Endodermal cell (in vitro differentiated cells): ENCODE measurements at regions not wholly inside any gene's neighbourhood (a gene's known extent, or its start where the extent isn't known, plus 50 kb on each side); places are given as distances from the start of the nearest gene placed in this dataset.

Source experiments
- DNase-seq: peaks from one replicate; pipeline ENCODE4 v3.0.0-alpha.2; 2017
- H3K27ac ChIP-seq: 2 replicates; pipeline ENCODE4 v1.5.1; 2013; ENCODE audit warnings: mild to moderate bottlenecking, low read depth, low read length, moderate library complexity
- H3K27me3 ChIP-seq: 2 replicates; pipeline ENCODE4 v1.6.1; 2013; ENCODE audit warnings: mild to moderate bottlenecking, low read length, moderate library complexity; ENCODE audit not compliant: insufficient read depth, control insufficient read depth, poor library complexity, severe bottlenecking
- H3K36me3 ChIP-seq: 2 replicates; pipeline ENCODE4 v1.7.0; 2013; ENCODE audit warnings: mild to moderate bottlenecking, low read length, moderate library complexity; ENCODE audit not compliant: control insufficient read depth, insufficient read depth
- H3K4me1 ChIP-seq: one replicate; pipeline ENCODE4 v1.7.0; 2013; ENCODE audit warnings: low read length; ENCODE audit not compliant: control insufficient read depth, insufficient read depth
- H3K4me3 ChIP-seq: 2 replicates; pipeline ENCODE4 v1.5.1; 2013; ENCODE audit warnings: mild to moderate bottlenecking, low read length, moderate library complexity
- H3K9ac ChIP-seq: 2 replicates; pipeline ENCODE4 v1.6.1; 2013; ENCODE audit warnings: mild to moderate bottlenecking, low read length, moderate library complexity; ENCODE audit not compliant: poor library complexity, severe bottlenecking; ENCODE audit errors: extremely low read depth
- H3K9me3 ChIP-seq: 2 replicates; pipeline ENCODE4 v1.6.1; 2013; ENCODE audit warnings: mild to moderate bottlenecking, low read length, moderate library complexity; ENCODE audit not compliant: control insufficient read depth
- H3K27ac Mint-ChIP-seq: 2 replicates; pipeline ENCODE4 v1.8.0; 2020; ENCODE audit warnings: mixed read lengths
- H3K27me3 Mint-ChIP-seq: 2 replicates; pipeline ENCODE4 v1.8.0; 2021; ENCODE audit warnings: mild to moderate bottlenecking, mixed read lengths; ENCODE audit not compliant: insufficient read depth
- H3K36me3 Mint-ChIP-seq: 2 replicates; pipeline ENCODE4 v1.8.0; 2020; ENCODE audit warnings: low read depth, mixed read lengths
- H3K4me1 Mint-ChIP-seq: 2 replicates; pipeline ENCODE4 v1.8.0; 2020; ENCODE audit warnings: mixed read lengths
- H3K4me3 Mint-ChIP-seq: 2 replicates; pipeline ENCODE4 v1.8.0; 2020; ENCODE audit warnings: mild to moderate bottlenecking, moderate library complexity, mixed read lengths
- H3K9me3 Mint-ChIP-seq: 2 replicates; pipeline ENCODE4 v1.8.0; 2020; ENCODE audit warnings: mild to moderate bottlenecking, mixed read lengths
- CTCF ChIP-seq: fragments of 200-600 bp; sonication (generic); conservative IDR thresholded peaks from 2 replicates; pipeline ENCODE4 v1.5.0; 2021; ENCODE audit warnings: antibody characterized with exemption, mild to moderate bottlenecking
- WGBS, 2 experiments: methylation state at CpG; one replicate each; pipeline versions ENCODE4 v1.1.5 to v1.1.7; 2013; ENCODE audit warnings: missing lambda C conversion rate in 2 of 2, mixed read lengths in 1 of 2; ENCODE audit not compliant: insufficient coverage in 1 of 2, insufficient read length in 1 of 2; 5-methylcytosine and 5-hydroxymethylcytosine counted together

- no peak overlapping the region for H3K27ac ChIP-seq
- H3K9ac ChIP-seq: no peak overlapping the region
- TF ChIP-seq CTCF: no peak
- no peaks in the 10 kb centered on the region for H3K27me3 ChIP-seq
- H3K9me3 ChIP-seq: no peaks in the 10 kb centered on the region
- 78% methylated on average over 2 of the region's 4 CpGs; no CpG with 5 or more reads in 1 of the 2 experiments for WGBS, 2 experiments
- H3K4me1 ChIP-seq: no peaks in the 10 kb centered on the region
- Mint-ChIP-seq H3K4me3 (no peak overlapping the region), H3K9me3 (no peaks in the 10 kb centered on the region), H3K27me3 (no peaks in the 10 kb centered on the region), H3K4me1 (peaks cover 2% of the 10 kb centered on the region), H3K36me3 (no peaks in the 10 kb centered on the region), H3K27ac (no peak overlapping the region)
- H3K36me3 ChIP-seq: no peaks in the 10 kb centered on the region
- no peak for DNase-seq
- no peak overlapping the region for H3K4me3 ChIP-seq
Measured at GRCh38 chr13:33445476-33445875, 159.9 kb upstream of the STARD13 start.

GRCh38 chr13:33446821-33447725, 161.5 kb upstream of the STARD13 start:
- no peaks in the 10 kb centered on the region for H3K36me3 ChIP-seq
- Mint-ChIP-seq H3K27me3 (no peaks in the 10 kb centered on the region), H3K36me3 (no peaks in the 10 kb centered on the region), H3K9me3 (no peaks in the 10 kb centered on the region), H3K4me1 (no peaks in the 10 kb centered on the region), H3K4me3 (no peak overlapping the region), H3K27ac (no peak overlapping the region)
- no peaks in the 10 kb centered on the region for H3K9me3 ChIP-seq
- TF ChIP-seq CTCF: no peak
- 86 to 90% methylated on average over 4 to 5 of the region's 5 CpGs for WGBS, 2 experiments
- no peaks in the 10 kb centered on the region for H3K4me1 ChIP-seq
- no peak overlapping the region for H3K27ac ChIP-seq
- no peaks in the 10 kb centered on the region for H3K27me3 ChIP-seq
- DNase-seq: no peak
- no peak overlapping the region for H3K4me3 ChIP-seq
- H3K9ac ChIP-seq: no peak overlapping the region

GRCh38 chr13:33448889-33449288, 163.3 kb upstream of the STARD13 start:
- Mint-ChIP-seq H3K9me3 (no peaks in the 10 kb centered on the region), H3K4me3 (no peak overlapping the region), H3K36me3 (no peaks in the 10 kb centered on the region), H3K4me1 (no peaks in the 10 kb centered on the region), H3K27ac (no peak overlapping the region), H3K27me3 (no peaks in the 10 kb centered on the region)
- H3K27me3 ChIP-seq: no peaks in the 10 kb centered on the region
- DNase-seq: no peak
- H3K9me3 ChIP-seq: no peaks in the 10 kb centered on the region
- no peaks in the 10 kb centered on the region for H3K36me3 ChIP-seq
- TF ChIP-seq CTCF: no peak
- H3K9ac ChIP-seq: no peak overlapping the region
- H3K4me3 ChIP-seq: no peak overlapping the region
- H3K4me1 ChIP-seq: no peaks in the 10 kb centered on the region
- 100% methylated on average over 1 of the region's 1 CpG; no CpG with 5 or more reads in 1 of the 2 experiments for WGBS, 2 experiments
- no peak overlapping the region for H3K27ac ChIP-seq
